PC-3 (cell line): ENCODE measurements at regions not wholly inside any gene's neighbourhood (a gene's known extent, or its start where the extent isn't known, plus 50 kb on each side); places are given as distances from the start of the nearest gene placed in this dataset.
A peak's percentile ranks its signal among the peaks of the same experiment; 100 is the strongest.

Experiments
- ATAC-seq: fragments of 200-7000 bp; cut with Tn5 transposase; 2 replicates; pipeline ENCODE4 v1.9.1; 2020; ENCODE audit warnings: mild to moderate bottlenecking, moderate library complexity
- BruUV-seq: library from RNA; stranded (reverse); fragments of 400-500 nt; replicated peaks from 2 replicates; lab custom pipeline; 2021; lab: Mats Ljungman, UMichigan
- CTCF ChIA-PET: fragments of 300-600 bp; sonication (Branson Sonifier 250); formaldehyde crosslinking; loops from one replicate; lab custom pipeline; 2022; ENCODE audit warnings: antibody characterized with exemption; lab: Charles Lee
- POLR2A ChIA-PET: fragments of 300-600 bp; sonication (Branson Sonifier 250); formaldehyde crosslinking; loops from one replicate; lab custom pipeline; 2022; ENCODE audit warnings: antibody characterized with exemption; ENCODE audit not compliant: unreplicated experiment; lab: Charles Lee
- DNase-seq: peaks from one replicate; pipeline ENCODE4 v3.0.0-alpha.2; 2015
- H2AFZ ChIP-seq: fragments of 300-600 bp; sonication (generic); 2 replicates; pipeline ENCODE4 v1.6.0; 2016; ENCODE audit warnings: antibody characterized with exemption, low read length
- H3F3A ChIP-seq: fragments of 300-600 bp; sonication (generic); one replicate; pipeline ENCODE4 v1.6.0; 2017; ENCODE audit warnings: antibody characterized with exemption, low read length, control low read depth, mild to moderate bottlenecking; ENCODE audit not compliant: unreplicated experiment
- H3K27ac ChIP-seq: fragments of 300-600 bp; sonication (generic); 2 replicates; pipeline ENCODE4 v1.5.1; 2016; ENCODE audit warnings: mild to moderate bottlenecking, low read length
- H3K27me3 ChIP-seq: fragments of 300-600 bp; sonication (generic); 2 replicates; pipeline ENCODE4 v1.6.1; 2016; ENCODE audit warnings: low read length, mixed read lengths
- H3K36me3 ChIP-seq: fragments of 300-600 bp; sonication (generic); 2 replicates; pipeline ENCODE4 v1.6.1; 2016; ENCODE audit warnings: low read depth, mixed run types, low read length, mixed read lengths
- H3K4me1 ChIP-seq: fragments of 300-600 bp; sonication (generic); 2 replicates; pipeline ENCODE4 v1.5.1; 2016; ENCODE audit warnings: low read length; ENCODE audit not compliant: insufficient read depth
- H3K4me2 ChIP-seq: fragments of 300-600 bp; sonication (generic); 2 replicates; pipeline ENCODE4 v1.6.0; 2016; ENCODE audit warnings: low read length
- H3K4me3 ChIP-seq: fragments of 300-600 bp; sonication (generic); 2 replicates; pipeline ENCODE4 v1.5.1; 2016; ENCODE audit warnings: mild to moderate bottlenecking, low read length, mixed read lengths
- H3K79me2 ChIP-seq: fragments of 300-600 bp; sonication (generic); 2 replicates; pipeline ENCODE4 v1.6.1; 2017; ENCODE audit warnings: low read length, mixed read lengths
- H3K9ac ChIP-seq: fragments of 300-600 bp; sonication (generic); 2 replicates; pipeline ENCODE4 v1.6.0; 2016; ENCODE audit warnings: mild to moderate bottlenecking, low read length
- H3K9me2 ChIP-seq: fragments of 300-600 bp; sonication (generic); replicated peaks from 2 replicates; pipeline ENCODE4 v1.6.1; 2016; ENCODE audit warnings: mixed run types, low read length, mixed read lengths
- H3K9me3 ChIP-seq: fragments of 300-600 bp; sonication (generic); 2 replicates; pipeline ENCODE4 v1.6.1; 2016; ENCODE audit warnings: low read length, mixed read lengths
- H4K20me1 ChIP-seq: fragments of 300-600 bp; sonication (generic); 2 replicates; pipeline ENCODE4 v1.6.1; 2016; ENCODE audit warnings: low read length, mixed read lengths
- EZH2 ChIP-seq: fragments of 300-600 bp; sonication (generic); IDR thresholded peaks from one replicate; pipeline ENCODE4 v1.6.1; 2017; ENCODE audit warnings: antibody characterized with exemption, mild to moderate bottlenecking, low read length; ENCODE audit not compliant: unreplicated experiment
- EZH2phosphoT487 ChIP-seq: fragments of 300-600 bp; sonication (generic); IDR thresholded peaks from 2 replicates; pipeline ENCODE4 v1.6.1; 2018; ENCODE audit warnings: mild to moderate bottlenecking, antibody characterized with exemption, low read length, borderline replicate concordance
- intact Hi-C: fragments of 100-400 bp; cut with micrococcal nuclease; formaldehyde crosslinking; loops from 2 replicates; pipeline ENCODE4 v1.9.0; 2023
- TF ChIP-seq, protein P1 (sequence below): fragments of 300-600 bp; sonication (generic); conservative IDR thresholded peaks from 2 replicates; pipeline ENCODE4 v1.5.1; 2017; ENCODE audit warnings: antibody characterized with exemption, low read depth, mild to moderate bottlenecking, low read length

DNA sequence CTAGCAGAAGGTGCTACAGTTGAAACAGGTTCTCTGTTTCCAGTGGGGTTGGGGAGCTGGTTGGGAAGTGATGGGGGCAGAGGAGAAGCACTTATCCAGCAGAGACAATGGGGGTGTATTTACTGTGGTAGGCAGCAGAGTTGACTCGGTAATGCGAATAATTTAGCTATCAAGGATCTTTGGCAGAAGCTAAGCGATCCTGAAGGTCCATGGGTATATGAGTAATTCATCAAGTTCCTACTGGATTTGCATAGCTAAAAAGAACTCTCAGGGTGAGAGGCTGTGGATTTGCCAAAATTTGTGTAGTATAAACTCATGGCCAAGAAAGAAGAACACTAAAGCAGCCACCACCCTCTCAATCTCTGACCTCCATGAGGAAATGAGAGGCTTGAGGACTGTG, 61.2 kb upstream of the EGFLAM start:
- Histone ChIP-seq H4K20me1 (no peaks in the 10 kb centered on the region), H3K9me3 (no peaks in the 10 kb centered on the region), H3K79me2 (no peaks in the 10 kb centered on the region), H3K36me3 (no peaks in the 10 kb centered on the region), H2AFZ (no peak overlapping the region), H3K9ac (no peak overlapping the region), H3K27ac (no peak overlapping the region), H3K27me3 (peaks cover 71% of the 10 kb centered on the region), H3K9me2 (no peaks in the 10 kb centered on the region), H3K4me3 (no peak overlapping the region), H3K4me2 (no peak overlapping the region), H3F3A (no peaks in the 10 kb centered on the region), H3K4me1 (no peaks in the 10 kb centered on the region)
- ChIA-PET POLR2A (no interaction called here), CTCF (no interaction called here)
- TF ChIP-seq, protein P1, sequence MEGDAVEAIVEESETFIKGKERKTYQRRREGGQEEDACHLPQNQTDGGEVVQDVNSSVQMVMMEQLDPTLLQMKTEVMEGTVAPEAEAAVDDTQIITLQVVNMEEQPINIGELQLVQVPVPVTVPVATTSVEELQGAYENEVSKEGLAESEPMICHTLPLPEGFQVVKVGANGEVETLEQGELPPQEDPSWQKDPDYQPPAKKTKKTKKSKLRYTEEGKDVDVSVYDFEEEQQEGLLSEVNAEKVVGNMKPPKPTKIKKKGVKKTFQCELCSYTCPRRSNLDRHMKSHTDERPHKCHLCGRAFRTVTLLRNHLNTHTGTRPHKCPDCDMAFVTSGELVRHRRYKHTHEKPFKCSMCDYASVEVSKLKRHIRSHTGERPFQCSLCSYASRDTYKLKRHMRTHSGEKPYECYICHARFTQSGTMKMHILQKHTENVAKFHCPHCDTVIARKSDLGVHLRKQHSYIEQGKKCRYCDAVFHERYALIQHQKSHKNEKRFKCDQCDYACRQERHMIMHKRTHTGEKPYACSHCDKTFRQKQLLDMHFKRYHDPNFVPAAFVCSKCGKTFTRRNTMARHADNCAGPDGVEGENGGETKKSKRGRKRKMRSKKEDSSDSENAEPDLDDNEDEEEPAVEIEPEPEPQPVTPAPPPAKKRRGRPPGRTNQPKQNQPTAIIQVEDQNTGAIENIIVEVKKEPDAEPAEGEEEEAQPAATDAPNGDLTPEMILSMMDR = no peak
- TF ChIP-seq EZH2 = no peak
- TF ChIP-seq EZH2phosphoT487 = no peak
- intact Hi-C loops = no loop called here
- ATAC-seq = no peak
- BruUV-seq = no TSS peak
- DNase-seq = no peak

DNA sequence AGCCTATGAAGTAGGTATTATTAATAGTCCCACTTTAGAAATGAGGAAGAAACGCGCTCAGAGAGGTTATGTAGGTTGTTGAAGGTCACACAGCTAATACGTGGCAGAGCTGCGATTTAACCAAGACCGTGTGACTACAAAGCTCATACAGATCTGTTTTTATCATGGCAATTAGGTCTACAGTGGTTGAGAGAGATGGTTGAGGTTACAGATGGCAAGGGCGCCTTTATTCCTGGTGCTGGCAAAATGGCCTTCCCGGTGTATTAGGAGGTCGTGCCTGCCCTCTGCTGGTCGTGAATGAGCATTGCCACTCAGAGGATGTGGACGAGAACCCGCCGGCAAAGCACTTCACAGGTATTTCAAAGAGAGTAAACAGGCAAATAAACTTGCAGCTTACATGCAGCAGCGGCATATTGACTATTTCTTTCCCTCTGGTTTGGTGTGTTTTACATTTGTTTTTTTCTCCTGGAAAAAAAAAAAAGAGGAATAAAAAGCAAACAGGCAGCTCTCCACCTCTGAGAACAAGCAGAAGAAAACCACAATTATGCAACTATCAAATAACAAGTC, 65.3 kb upstream of the EGFLAM start:
- no peaks in the 10 kb centered on the region for H3K79me2 ChIP-seq
- BruUV-seq = no TSS peak
- DNase-seq = peak; percentile 85
- H3K36me3 ChIP-seq = no peaks in the 10 kb centered on the region
- H3K9ac ChIP-seq = no peak overlapping the region
- ChIA-PET POLR2A (no interaction called here), CTCF (no interaction called here)
- peaks cover 75% of the 10 kb centered on the region for H3K27me3 ChIP-seq
- no peak overlapping the region for H3K27ac ChIP-seq
- no peaks in the 10 kb centered on the region for H3K4me1 ChIP-seq
- intact Hi-C loops = loop anchor here (1.0 kb wide), 2 partner anchors 356 to 780 kb away; no protein-coding TSS in a partner anchor
- TF ChIP-seq EZH2 = no peak
- TF ChIP-seq EZH2phosphoT487 = no peak
- TF ChIP-seq, protein P1 = peak; percentile 96
- no peak overlapping the region for H3K4me2 ChIP-seq
- H3K4me3 ChIP-seq = no peak overlapping the region
- peak; percentile 72 for ATAC-seq
- no peaks in the 10 kb centered on the region for H4K20me1 ChIP-seq
- no peaks in the 10 kb centered on the region for H3F3A ChIP-seq
- H3K9me3 ChIP-seq = no peaks in the 10 kb centered on the region
- H2AFZ ChIP-seq = no peak overlapping the region
- H3K9me2 ChIP-seq = no peaks in the 10 kb centered on the region

GRCh38 chr5:38191693-38192092, 66.7 kb upstream of the EGFLAM start:
- no peak for ATAC-seq
- TF ChIP-seq, protein P1 = 0 out of 2 replicates have a peak, but pooled peaks have one; percentile 25
- TF ChIP-seq EZH2 = no peak
- TF ChIP-seq EZH2phosphoT487 = no peak
- H3K9ac ChIP-seq = no peak overlapping the region
- no peak overlapping the region for H3K4me3 ChIP-seq
- no peaks in the 10 kb centered on the region for H4K20me1 ChIP-seq
- H3K4me1 ChIP-seq = no peaks in the 10 kb centered on the region
- H2AFZ ChIP-seq = no peak overlapping the region
- no peaks in the 10 kb centered on the region for H3K79me2 ChIP-seq
- CTCF ChIA-PET = no interaction called here
- no peak overlapping the region for H3K27ac ChIP-seq
- intact Hi-C loops = no loop called here
- no peaks in the 10 kb centered on the region for H3F3A ChIP-seq
- BruUV-seq = no TSS peak
- H3K9me2 ChIP-seq = no peaks in the 10 kb centered on the region
- H3K4me2 ChIP-seq = no peak overlapping the region
- no peak for DNase-seq
- H3K36me3 ChIP-seq = no peaks in the 10 kb centered on the region
- POLR2A ChIA-PET = no interaction called here
- H3K27me3 ChIP-seq = peaks cover 76% of the 10 kb centered on the region
- H3K9me3 ChIP-seq = no peaks in the 10 kb centered on the region
